ENCODE measurements at regions not wholly inside any gene's neighbourhood (a gene's known extent, or its start where the extent isn't known, plus 50 kb on each side); places are given as distances from the start of the nearest gene placed in this dataset.

- TF ChIP-seq CTCF (IDR thresholded peaks at IDR 0.05) (no peak), ZFX (IDR thresholded peaks at IDR 0.05; ENCODE audit: borderline replicate concordance) (no peak)
Observed at GRCh38 chr1:147452809-147453208, 88.5 kb upstream of the BCL9 start.
